ENCODE measurements at regions not wholly inside any gene's neighbourhood (a gene's known extent, or its start where the extent isn't known, plus 50 kb on each side); places are given as distances from the start of the nearest gene placed in this dataset.

DNA sequence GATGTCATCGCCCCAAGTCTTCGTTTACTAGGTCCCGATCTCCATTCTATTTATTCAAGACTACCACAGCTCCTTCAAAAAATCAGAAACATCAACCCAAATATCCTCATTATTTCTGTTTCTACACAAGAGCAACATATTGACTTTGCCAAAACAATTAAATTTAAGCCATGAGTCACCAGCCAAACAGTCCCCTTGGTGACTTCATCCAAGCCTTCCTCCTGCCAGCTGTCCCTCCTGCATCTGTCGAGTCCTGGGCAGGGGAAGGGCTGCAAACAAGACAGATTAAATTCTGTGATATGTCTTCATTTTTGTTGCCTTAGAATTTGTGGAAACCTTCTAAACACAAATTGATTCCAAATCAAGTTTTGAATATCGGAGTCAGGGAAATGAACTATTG is 110.3 kb downstream of the SP3 start:
- FAIRE-seq (no peak), DNase-seq (ENCODE audit: insufficient read length, low spot score) (no peak)
- TF ChIP-seq SPI1 (IDR thresholded peaks at IDR 0.05; ENCODE audit: low read depth, low read length): no peak
- TF ChIP-seq POU2F2 (IDR thresholded peaks at IDR 0.05; ENCODE audit: low read depth, low read length): no peak
- no peak for TF ChIP-seq POLR2AphosphoS5 (IDR thresholded peaks at IDR 0.05; ENCODE audit: low read depth, low read length)
- TF ChIP-seq POLR2A (IDR thresholded peaks at IDR 0.05; ENCODE audit: low read depth, low read length): no peak

DNA sequence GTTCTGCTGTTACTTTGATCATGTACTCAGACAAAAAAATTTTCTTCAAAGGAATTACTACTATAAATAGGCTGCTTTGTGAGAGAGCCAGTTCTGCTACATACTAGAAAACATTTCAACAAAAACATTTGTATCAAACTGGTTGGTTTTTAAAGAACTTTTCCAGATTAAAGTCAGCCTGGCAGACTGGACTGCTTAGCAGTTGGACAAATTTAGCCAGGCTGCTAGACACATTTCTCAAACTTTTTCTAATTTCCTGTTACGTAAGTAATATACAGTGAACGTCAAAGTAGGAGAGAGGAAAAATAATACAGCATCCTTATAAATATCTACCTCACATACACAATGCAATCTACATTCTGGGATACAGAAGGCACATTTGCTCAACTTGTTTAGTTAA is 109.5 kb downstream of the SP3 start:
- DNase-seq (ENCODE audit: insufficient read length, low spot score): no peak
- no peak for TF ChIP-seq PAX5 (IDR thresholded peaks at IDR 0.05; ENCODE audit: insufficient read depth, low read length, severe bottlenecking)
- TF ChIP-seq POU2F2 (IDR thresholded peaks at IDR 0.05; ENCODE audit: low read depth, low read length): no peak
- no peak for TF ChIP-seq SPI1 (IDR thresholded peaks at IDR 0.05; ENCODE audit: low read depth, low read length)
- no peak for TF ChIP-seq POLR2AphosphoS5 (IDR thresholded peaks at IDR 0.05; ENCODE audit: low read depth, low read length)
- no peak for TF ChIP-seq TAF1 (IDR thresholded peaks at IDR 0.05; ENCODE audit: low read depth, low read length)
- no peak for TF ChIP-seq POLR2A (IDR thresholded peaks at IDR 0.05; ENCODE audit: low read depth, low read length)
- FAIRE-seq: no peak

All from GM12891 (cell line).